HL-60/S4 treated with retinoic acid at 250 ng/mL for 4 days and 3 days (cell line): ENCODE measurements at regions not wholly inside any gene's neighbourhood (a gene's known extent, or its start where the extent isn't known, plus 50 kb on each side); places are given as distances from the start of the nearest gene placed in this dataset.

ENCODE experiments used
- in situ Hi-C: fragments of 300-500 bp; cut with MboI; formaldehyde crosslinking; loops from 2 replicates; pipeline ENCODE4 v1.7.0; 2022; ENCODE audit warnings: low sequenced_read_pairs

DNA sequence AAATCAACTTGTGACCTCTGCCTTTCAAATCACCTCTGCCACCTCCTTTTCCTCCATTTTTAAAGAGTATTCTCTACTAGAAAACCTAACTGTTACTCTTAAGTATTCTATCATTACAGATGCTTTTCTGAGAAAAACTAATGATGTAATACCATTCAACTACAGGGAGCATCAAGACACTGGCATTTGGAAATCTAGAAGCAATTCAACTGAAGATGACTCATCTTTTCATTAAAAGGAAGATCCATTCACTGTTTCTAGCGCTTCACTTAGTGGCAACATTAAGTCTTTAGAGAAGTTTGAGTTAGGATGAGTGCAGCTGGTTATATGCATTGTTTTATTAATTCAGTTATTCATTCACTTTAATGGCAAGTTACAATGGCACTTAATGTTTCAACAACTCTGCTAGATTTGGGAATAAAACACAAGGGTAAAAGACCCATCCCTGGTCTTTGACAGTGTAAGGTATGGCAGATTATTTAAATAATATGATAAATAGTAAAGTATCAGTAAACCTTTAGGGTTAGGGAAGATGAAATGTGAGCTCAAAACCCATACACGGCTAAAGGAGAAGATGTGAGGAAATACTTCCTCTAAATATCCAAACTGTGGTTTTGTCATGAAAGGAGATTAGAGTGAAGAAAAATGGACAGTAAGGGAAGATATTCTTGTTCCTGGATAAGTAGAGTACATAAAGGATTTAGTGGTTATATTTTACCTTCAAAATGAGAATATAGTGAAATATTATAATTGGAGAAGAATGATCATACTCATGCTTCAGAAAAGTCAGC lies 61.7 kb downstream of the KCNJ2 start:
- in situ Hi-C loops: no loop called here

- in situ Hi-C loops: no loop called here
These were observed 63.1 kb downstream of the KCNJ2 start for GRCh38 chr17:70232466-70232865.

DNA sequence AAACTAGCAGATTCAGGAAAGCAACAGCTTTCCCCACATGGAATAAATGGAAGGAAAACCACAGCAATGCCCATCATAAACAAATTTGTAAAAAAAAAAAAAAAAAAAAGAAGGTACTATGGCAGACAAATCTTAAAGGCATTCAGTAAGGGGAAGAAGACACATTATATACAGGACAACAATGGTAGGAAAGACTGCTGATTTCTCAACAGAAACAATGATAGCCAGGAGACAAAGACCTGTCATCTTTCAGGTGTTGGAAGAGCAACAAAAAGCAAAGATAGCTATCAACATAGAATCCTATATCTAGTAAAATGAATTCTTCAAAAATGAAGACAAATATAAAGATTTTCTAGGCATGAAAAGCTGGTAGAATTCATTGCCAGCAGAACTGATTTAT lies 65.9 kb downstream of the KCNJ2 start:
- in situ Hi-C loops: no loop called here

GRCh38 chr17:70238228-70238627 lies 68.9 kb downstream of the KCNJ2 start:
- in situ Hi-C loops: no loop called here

DNA sequence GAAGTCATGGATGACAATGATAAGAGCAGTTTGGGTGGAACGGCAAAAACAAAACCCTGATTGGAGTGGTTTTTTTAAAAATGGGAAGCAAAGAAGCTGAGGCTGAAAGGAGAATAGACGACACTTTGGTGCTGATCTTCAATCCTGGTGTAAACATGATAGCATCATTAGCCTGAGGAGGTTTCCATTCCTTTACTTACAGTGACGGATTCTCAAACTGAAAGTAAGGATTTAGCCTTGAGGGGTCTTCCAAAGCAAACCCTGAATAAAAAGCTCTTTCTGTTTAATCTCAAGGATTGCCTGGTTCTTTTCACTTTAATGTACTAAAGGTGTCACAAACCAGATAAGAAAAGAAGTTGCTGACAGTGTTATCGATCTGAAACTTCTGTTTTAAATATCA lies 69.3 kb downstream of the KCNJ2 start:
- in situ Hi-C loops: no loop called here

DNA sequence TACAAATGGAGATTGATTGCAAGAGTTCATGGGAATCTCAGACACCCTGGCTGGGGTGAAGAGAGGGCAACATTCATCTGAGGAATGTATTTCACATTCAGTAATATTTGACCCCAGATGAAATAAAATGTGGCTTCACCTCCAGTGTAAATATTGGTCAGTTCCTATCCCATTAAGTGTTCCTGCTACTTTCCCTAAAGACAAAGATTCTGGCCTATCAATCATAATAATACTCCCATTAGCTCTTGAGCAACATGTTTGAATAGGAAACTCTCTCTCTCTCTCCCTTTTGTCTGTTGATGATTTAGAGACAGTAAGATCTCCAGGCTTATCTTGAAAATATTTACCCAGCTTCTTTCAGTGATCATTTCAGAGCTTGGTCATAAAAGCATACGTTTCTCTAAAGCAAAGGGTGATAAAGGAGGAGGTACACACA lies 70.1 kb downstream of the KCNJ2 start:
- in situ Hi-C loops: no loop called here

DNA sequence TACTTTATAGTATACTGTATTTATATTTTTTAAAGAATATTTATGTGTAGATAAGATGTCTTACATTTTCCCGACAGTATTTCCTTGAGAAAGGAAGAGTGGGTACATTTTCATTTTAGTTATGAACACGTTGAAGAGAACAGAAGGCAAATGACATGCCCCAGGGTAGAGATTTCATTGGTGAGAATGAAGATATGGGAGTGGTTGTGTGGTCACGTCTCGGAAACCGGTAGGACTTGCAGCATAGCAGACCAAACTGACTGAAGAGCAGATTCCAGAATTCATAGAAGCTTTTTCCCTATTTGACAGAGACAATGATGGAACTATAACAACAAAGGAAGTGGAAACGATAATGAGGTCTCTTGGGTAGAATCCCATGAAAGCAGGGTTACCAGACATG lies 71.7 kb downstream of the KCNJ2 start:
- in situ Hi-C loops: no loop called here

DNA sequence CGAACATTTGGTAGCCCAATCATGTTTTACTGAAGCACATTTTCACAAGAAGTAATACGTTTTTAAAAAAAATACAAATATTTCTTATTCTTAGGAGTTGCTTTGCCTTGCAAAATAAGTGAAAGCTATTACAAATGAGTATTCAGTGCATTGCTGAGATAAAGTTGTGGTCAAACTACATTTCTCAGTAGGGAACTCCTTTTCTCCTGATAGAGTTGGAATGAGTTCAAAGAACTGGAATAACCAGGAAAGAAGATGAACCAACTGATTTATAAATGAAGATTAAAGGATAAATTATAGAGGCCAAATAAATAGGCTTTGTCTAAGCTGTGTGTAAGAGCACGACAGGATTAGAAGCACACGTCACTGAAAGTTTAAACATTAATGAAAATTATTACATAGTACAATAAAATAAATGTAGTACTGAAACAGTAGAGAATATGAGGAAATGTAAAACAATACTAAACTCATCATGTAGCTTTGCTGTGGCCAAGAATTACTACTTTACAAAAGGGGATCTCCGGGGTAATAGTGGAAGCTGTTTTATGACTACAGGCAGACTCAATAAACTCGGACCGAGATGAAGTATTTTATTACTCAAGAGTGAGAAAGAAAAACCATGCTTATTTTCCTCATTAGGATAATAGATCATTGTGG lies 73.6 kb downstream of the KCNJ2 start:
- in situ Hi-C loops: no loop called here

GRCh38 chr17:70251706-70252105 lies 82.4 kb downstream of the KCNJ2 start:
- in situ Hi-C loops: no loop called here

GRCh38 chr17:70254735-70255460 lies 85.6 kb downstream of the KCNJ2 start:
- in situ Hi-C loops: no loop called here

- in situ Hi-C loops: no loop called here
These were observed 87.4 kb downstream of the KCNJ2 start for GRCh38 chr17:70256751-70257150.

GRCh38 chr17:70258465-70258864 lies 89.1 kb downstream of the KCNJ2 start:
- in situ Hi-C loops: no loop called here

DNA sequence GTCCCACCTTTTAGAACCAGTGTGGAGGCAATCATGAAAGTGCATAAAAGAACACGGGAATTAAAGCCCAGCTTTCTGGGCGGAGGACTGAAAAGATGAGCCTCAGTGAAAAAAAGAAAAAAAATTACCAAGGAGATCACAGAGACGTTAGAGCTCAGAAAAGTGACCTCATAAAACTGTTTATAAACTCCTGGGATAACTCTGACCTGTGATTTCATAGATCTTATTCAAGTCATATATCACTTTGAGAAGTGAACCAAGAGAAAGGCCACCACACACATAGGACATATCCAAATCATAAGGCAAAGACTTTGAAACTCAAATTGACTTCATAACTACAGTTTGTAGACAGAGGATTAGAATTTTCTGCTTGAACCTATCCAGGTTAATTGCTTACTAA lies 90.1 kb downstream of the KCNJ2 start:
- in situ Hi-C loops: no loop called here

GRCh38 chr17:70261170-70261569 lies 91.8 kb downstream of the KCNJ2 start:
- in situ Hi-C loops: no loop called here

DNA sequence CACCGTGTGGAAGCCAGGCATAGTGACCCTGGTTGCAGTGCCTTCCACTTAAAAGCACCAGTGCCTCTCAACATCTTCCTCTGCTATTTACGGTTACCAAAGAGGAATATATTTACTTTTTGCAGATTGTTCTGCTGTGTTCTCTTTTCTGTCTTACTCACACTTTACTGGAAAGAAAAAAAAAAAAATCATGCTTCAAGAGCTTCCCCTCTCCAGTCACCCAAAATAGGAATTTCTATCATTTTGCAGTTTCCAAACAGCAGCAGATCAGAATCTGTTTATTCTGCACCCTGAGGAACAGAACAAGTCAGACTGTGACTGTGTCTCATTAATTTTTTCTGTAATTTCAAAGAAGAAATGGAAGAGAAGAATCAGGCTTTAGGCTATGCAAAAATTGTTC lies 96.1 kb downstream of the KCNJ2 start:
- in situ Hi-C loops: no loop called here

- in situ Hi-C loops: no loop called here
These were observed 97.1 kb downstream of the KCNJ2 start for GRCh38 chr17:70266394-70266793.

DNA sequence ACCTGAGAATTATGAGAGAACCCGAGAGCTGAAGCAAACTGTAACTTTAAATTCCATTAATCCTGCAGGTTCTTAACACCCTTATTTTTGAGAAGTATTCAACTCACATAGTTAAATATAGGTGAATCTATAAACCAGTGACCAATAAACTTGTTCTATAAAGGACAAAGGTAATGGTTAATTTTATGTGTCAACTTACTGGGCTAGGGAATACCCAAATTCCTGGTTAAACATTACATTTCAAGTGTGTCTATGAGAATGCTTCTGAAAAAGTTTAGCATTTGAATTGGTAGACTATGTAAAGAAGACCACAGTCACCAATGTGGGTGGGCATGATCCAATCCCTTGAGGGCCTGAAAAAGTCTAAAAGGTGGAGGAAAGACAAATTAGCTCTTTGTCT lies 99.1 kb downstream of the KCNJ2 start:
- in situ Hi-C loops: no loop called here

DNA sequence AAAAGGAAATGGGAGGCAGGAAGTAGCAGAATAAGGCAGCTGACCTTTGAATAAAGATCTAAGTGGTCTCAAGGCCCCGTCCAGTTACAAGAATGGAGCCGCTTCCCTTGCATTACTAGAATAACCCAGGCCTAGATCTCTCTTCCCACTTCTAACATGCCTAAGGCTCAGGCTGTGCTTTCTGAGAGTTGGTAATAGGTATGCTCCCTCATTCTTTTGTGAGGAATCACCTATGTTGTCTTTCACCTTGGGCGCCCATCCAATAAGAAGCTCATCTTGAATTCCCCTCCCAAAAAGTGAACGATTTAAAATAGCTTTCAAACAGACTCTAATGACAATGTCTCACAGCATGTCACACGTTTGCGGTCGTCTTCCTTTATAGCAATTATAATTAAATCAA lies 101.2 kb downstream of the KCNJ2 start:
- in situ Hi-C loops: no loop called here

DNA sequence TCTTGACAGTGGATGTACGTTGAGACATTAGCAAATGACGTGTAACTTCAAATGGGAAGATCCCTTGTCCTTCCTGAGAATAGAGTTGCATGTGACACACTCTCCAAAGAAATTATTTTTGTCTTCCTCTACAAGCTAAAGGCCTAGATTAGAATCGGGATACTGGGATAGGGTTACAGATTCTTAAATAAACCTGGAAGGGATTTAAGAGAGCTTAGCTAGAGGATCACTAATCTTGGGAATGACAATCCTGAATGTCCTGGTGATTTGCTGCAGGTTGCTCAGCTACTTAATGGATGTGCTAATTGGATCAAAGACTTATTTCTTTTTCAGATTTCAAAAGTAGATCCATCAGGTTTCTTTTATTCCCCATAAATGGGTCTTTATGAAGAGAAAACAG lies 101.9 kb downstream of the KCNJ2 start:
- in situ Hi-C loops: no loop called here

DNA sequence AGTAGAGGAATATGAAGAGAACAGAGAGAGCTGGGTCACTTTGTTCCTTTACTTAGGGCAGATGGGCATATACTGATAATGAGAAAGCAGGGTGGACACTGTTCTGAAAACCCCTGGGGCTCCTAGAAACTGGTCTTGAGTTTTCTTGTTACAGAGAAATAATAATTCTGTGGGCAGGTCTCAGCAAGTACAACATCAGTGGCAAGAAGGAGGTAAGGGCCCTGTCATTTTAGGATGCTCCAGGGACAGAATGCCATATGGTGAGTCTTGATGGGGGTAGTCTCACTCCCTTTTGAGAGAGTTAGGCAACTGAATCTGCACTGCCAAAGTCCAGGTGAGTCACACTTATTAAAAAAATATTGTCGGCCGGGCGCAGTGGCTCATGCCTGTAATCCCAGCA lies 102.3 kb downstream of the KCNJ2 start:
- in situ Hi-C loops: no loop called here

DNA sequence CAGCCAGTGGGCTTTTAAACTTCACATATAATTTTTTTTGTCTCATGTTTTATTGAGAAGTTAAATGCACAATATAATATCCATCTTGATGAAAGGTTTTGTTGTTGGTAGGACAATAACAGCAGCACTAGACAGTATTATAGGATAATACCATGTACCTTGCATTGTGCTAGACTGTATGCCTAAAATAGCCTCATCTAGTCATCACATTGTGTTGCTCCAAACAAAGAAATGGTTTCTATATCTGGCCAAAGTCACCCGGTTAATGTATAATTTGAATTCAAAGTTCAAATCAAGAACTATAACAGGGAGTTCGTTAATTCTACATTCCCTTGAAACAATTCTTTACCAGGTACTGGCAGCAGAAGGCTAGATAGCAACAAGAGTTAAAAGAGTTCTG lies 104.9 kb downstream of the KCNJ2 start:
- in situ Hi-C loops: no loop called here

DNA sequence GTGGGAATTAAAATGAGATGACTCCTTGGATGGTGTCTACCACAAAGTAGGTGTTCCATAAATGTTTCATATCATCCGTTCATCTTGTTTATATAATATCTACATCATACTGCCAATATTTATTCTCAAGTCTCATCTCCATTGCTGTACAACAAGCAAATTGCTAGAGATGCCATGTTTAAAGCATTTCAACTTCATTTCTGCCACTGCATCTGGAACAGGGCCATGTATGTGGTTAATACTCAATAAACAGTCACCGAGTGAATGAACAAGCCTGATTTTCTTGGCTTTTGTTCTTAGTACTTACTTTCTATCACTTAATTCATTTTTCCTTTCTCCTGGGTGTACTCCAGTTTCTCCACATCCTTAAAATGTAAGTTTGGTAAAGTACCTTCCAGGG lies 107.6 kb downstream of the KCNJ2 start:
- in situ Hi-C loops: no loop called here
